ENCODE measurements at regions not wholly inside any gene's neighbourhood (a gene's known extent, or its start where the extent isn't known, plus 50 kb on each side); places are given as distances from the start of the nearest gene placed in this dataset.

- TF ChIP-seq CTCF (IDR thresholded peaks at IDR 0.05; ENCODE audit: low read depth, low read length) (no peak), EZH2phosphoT487 (IDR thresholded peaks at IDR 0.05; ENCODE audit: low read depth) (no peak)
Measured at GRCh38 chrX:97704881-97705280, 821.2 kb downstream of the RPA4 start.

All from OCI-LY3 (cell line).